Mononuclear cell (primary cell): ENCODE measurements at regions not wholly inside any gene's neighbourhood (a gene's known extent, or its start where the extent isn't known, plus 50 kb on each side); places are given as distances from the start of the nearest gene placed in this dataset.

Experiments
- H3K27me3 ChIP-seq: 2 replicates; pipeline ENCODE4 v1.6.0; 2011; ENCODE audit warnings: low read length, control low read depth; ENCODE audit not compliant: insufficient read depth
- H3K4me1 ChIP-seq: 2 replicates; pipeline ENCODE4 v1.5.1; 2011; ENCODE audit warnings: mild to moderate bottlenecking, low read length, control low read depth; ENCODE audit not compliant: insufficient read depth
- H3K4me3 ChIP-seq: 2 replicates; pipeline ENCODE4 v1.5.1; 2011; ENCODE audit warnings: mild to moderate bottlenecking, low read length, moderate library complexity
- H3K9me3 ChIP-seq: 2 replicates; pipeline ENCODE4 v1.5.1; 2011; ENCODE audit warnings: low read depth, mild to moderate bottlenecking, control low read depth, low read length

- Histone ChIP-seq H3K27me3 (no peaks in the 10 kb centered on the region), H3K4me3 (no peak overlapping the region), H3K9me3 (no peaks in the 10 kb centered on the region), H3K4me1 (no peaks in the 10 kb centered on the region)
Measured at GRCh38 chr16:80197741-80198201, 343.0 kb upstream of the DYNLRB2 start.

GRCh38 chr16:80191928-80192327, 348.9 kb upstream of the DYNLRB2 start:
- no peak overlapping the region for H3K4me3 ChIP-seq
- no peaks in the 10 kb centered on the region for H3K9me3 ChIP-seq
- no peaks in the 10 kb centered on the region for H3K4me1 ChIP-seq
- H3K27me3 ChIP-seq: no peaks in the 10 kb centered on the region

- Histone ChIP-seq H3K9me3 (no peaks in the 10 kb centered on the region), H3K4me3 (no peak overlapping the region), H3K4me1 (no peaks in the 10 kb centered on the region), H3K27me3 (no peaks in the 10 kb centered on the region)
Measured at GRCh38 chr16:80189476-80190175, 351.2 kb upstream of the DYNLRB2 start.

- Histone ChIP-seq H3K4me3 (no peak overlapping the region), H3K27me3 (no peaks in the 10 kb centered on the region), H3K4me1 (no peaks in the 10 kb centered on the region), H3K9me3 (no peaks in the 10 kb centered on the region)
Measured at GRCh38 chr16:80176114-80176513, 364.7 kb upstream of the DYNLRB2 start.

GRCh38 chr16:80175011-80175410, 365.8 kb upstream of the DYNLRB2 start:
- no peaks in the 10 kb centered on the region for H3K4me1 ChIP-seq
- no peak overlapping the region for H3K4me3 ChIP-seq
- no peaks in the 10 kb centered on the region for H3K9me3 ChIP-seq
- H3K27me3 ChIP-seq: no peaks in the 10 kb centered on the region

GRCh38 chr16:80174416-80174815, 366.4 kb upstream of the DYNLRB2 start:
- no peaks in the 10 kb centered on the region for H3K27me3 ChIP-seq
- no peaks in the 10 kb centered on the region for H3K9me3 ChIP-seq
- no peak overlapping the region for H3K4me3 ChIP-seq
- no peaks in the 10 kb centered on the region for H3K4me1 ChIP-seq

GRCh38 chr16:80171746-80172145, 369.0 kb upstream of the DYNLRB2 start:
- no peaks in the 10 kb centered on the region for H3K9me3 ChIP-seq

GRCh38 chr16:80171199-80171598, 369.6 kb upstream of the DYNLRB2 start:
- Histone ChIP-seq H3K4me1 (no peaks in the 10 kb centered on the region), H3K9me3 (no peaks in the 10 kb centered on the region), H3K4me3 (no peak overlapping the region), H3K27me3 (no peaks in the 10 kb centered on the region)

More at GRCh38 chr16:80171746-80172145, 369.0 kb upstream of the DYNLRB2 start:
- Histone ChIP-seq H3K4me1 (no peaks in the 10 kb centered on the region), H3K27me3 (no peaks in the 10 kb centered on the region), H3K4me3 (no peak overlapping the region)

GRCh38 chr16:80167657-80168390, 373.0 kb upstream of the DYNLRB2 start:
- no peaks in the 10 kb centered on the region for H3K27me3 ChIP-seq
- no peaks in the 10 kb centered on the region for H3K9me3 ChIP-seq
- H3K4me1 ChIP-seq: no peaks in the 10 kb centered on the region
- no peak overlapping the region for H3K4me3 ChIP-seq

GRCh38 chr16:80166082-80166481, 374.7 kb upstream of the DYNLRB2 start:
- H3K4me3 ChIP-seq: no peak overlapping the region
- no peaks in the 10 kb centered on the region for H3K4me1 ChIP-seq
- no peaks in the 10 kb centered on the region for H3K9me3 ChIP-seq
- no peaks in the 10 kb centered on the region for H3K27me3 ChIP-seq

- Histone ChIP-seq H3K4me1 (no peaks in the 10 kb centered on the region), H3K4me3 (no peak overlapping the region), H3K27me3 (no peaks in the 10 kb centered on the region), H3K9me3 (no peaks in the 10 kb centered on the region)
Measured at GRCh38 chr16:80164966-80165550, 375.7 kb upstream of the DYNLRB2 start.

GRCh38 chr16:80163339-80163738, 377.5 kb upstream of the DYNLRB2 start:
- Histone ChIP-seq H3K27me3 (no peaks in the 10 kb centered on the region), H3K9me3 (no peaks in the 10 kb centered on the region), H3K4me3 (no peak overlapping the region), H3K4me1 (no peaks in the 10 kb centered on the region)

GRCh38 chr16:80161799-80162739, 378.7 kb upstream of the DYNLRB2 start:
- no peaks in the 10 kb centered on the region for H3K9me3 ChIP-seq
- no peaks in the 10 kb centered on the region for H3K27me3 ChIP-seq
- H3K4me3 ChIP-seq: no peak overlapping the region
- no peaks in the 10 kb centered on the region for H3K4me1 ChIP-seq

GRCh38 chr16:80158766-80159165, 382.0 kb upstream of the DYNLRB2 start:
- Histone ChIP-seq H3K4me3 (no peak overlapping the region), H3K27me3 (no peaks in the 10 kb centered on the region), H3K9me3 (no peaks in the 10 kb centered on the region), H3K4me1 (no peaks in the 10 kb centered on the region)

GRCh38 chr16:80151722-80152111, 389.1 kb upstream of the DYNLRB2 start:
- no peaks in the 10 kb centered on the region for H3K4me1 ChIP-seq
- H3K9me3 ChIP-seq: no peaks in the 10 kb centered on the region
- H3K4me3 ChIP-seq: no peak overlapping the region
- H3K27me3 ChIP-seq: no peaks in the 10 kb centered on the region
